H1 (cell line): ENCODE measurements at regions not wholly inside any gene's neighbourhood (a gene's known extent, or its start where the extent isn't known, plus 50 kb on each side); places are given as distances from the start of the nearest gene placed in this dataset.

Experiments used
- CTCF ChIA-PET: fragments of 300-600 bp; sonication (Branson Sonifier 250); formaldehyde crosslinking; loops from one replicate; lab custom pipeline; 2021; ENCODE audit not compliant: partially characterized antibody; lab: Charles Lee
- POLR2A ChIA-PET: fragments of 300-600 bp; sonication (Branson Sonifier 250); formaldehyde crosslinking; loops from one replicate; lab custom pipeline; 2021; ENCODE audit warnings: inconsistent platforms; ENCODE audit not compliant: partially characterized antibody; lab: Charles Lee
- DNase-seq, 2 experiments: peaks; one replicate each; pipeline versions ENCODE4 v3.0.0 to v3.0.0-alpha.2; 2010 to 2022; ENCODE audit warnings: low spot score in 2 of 2, low read depth in 1 of 2, mixed read lengths in 1 of 2
- FAIRE-seq: peaks from 2 replicates; lab custom pipeline; 2011; peaks lifted over from hg19 to GRCh38; lab: Jason Lieb, UNC
- H2AFZ ChIP-seq: 2 replicates; pipeline ENCODE4 v1.8.1; 2012; ENCODE audit warnings: low read length, inconsistent platforms
- H2AK5ac ChIP-seq: 2 replicates; pipeline ENCODE4 v1.6.1; 2013; ENCODE audit warnings: low read depth, low read length
- H2BK120ac ChIP-seq: replicated peaks from 2 replicates; pipeline ENCODE3; 2013; ENCODE audit warnings: low read depth, low read length, inconsistent platforms
- H2BK12ac ChIP-seq: 2 replicates; pipeline ENCODE4 v1.6.1; 2013; ENCODE audit warnings: low read depth, low read length
- H2BK15ac ChIP-seq: 2 replicates; pipeline ENCODE4 v1.6.1; 2013; ENCODE audit warnings: low read length
- H2BK20ac ChIP-seq: 2 replicates; pipeline ENCODE4 v1.6.1; 2013; ENCODE audit warnings: low read length
- H2BK5ac ChIP-seq: 2 replicates; pipeline ENCODE4 v1.6.1; 2013; ENCODE audit warnings: low read depth, low read length
- H3K14ac ChIP-seq: 2 replicates; pipeline ENCODE4 v1.6.1; 2013; ENCODE audit warnings: inconsistent platforms; ENCODE audit not compliant: insufficient read length
- H3K18ac ChIP-seq: 2 replicates; pipeline ENCODE4 v1.6.1; 2013; ENCODE audit warnings: low read length; ENCODE audit errors: extremely low read depth
- H3K23ac ChIP-seq: 2 replicates; pipeline ENCODE4 v1.6.1; 2013; ENCODE audit warnings: inconsistent platforms; ENCODE audit not compliant: insufficient read length
- H3K23me2 ChIP-seq: 2 replicates; pipeline ENCODE4 v1.6.1; 2013; ENCODE audit warnings: low read depth, low read length
- H3K27ac ChIP-seq: 2 replicates; pipeline ENCODE4 v1.6.1; 2011; ENCODE audit warnings: low read depth, low read length, inconsistent platforms
- H3K27me3 ChIP-seq, 4 experiments: replicated peaks in 1 of 4; 1 replicate in 1 of 4; 2 replicates in 3 of 4; pipeline versions ENCODE4 v1.6.1 to v1.8.1; 2011 to 2013; ENCODE audit warnings: low read length in 3 of 4, mild to moderate bottlenecking in 3 of 4, inconsistent platforms in 2 of 4, mixed read lengths in 2 of 4, moderate library complexity in 1 of 4; ENCODE audit not compliant: control insufficient read depth in 3 of 4, insufficient read depth in 3 of 4; ENCODE audit errors: extremely low read depth in 1 of 4
- H3K36me3 ChIP-seq, 4 experiments: 2 replicates each; pipeline versions ENCODE4 v1.6.1 to v1.8.1; 2011 to 2013; ENCODE audit warnings: mild to moderate bottlenecking in 4 of 4, low read length in 3 of 4, moderate library complexity in 2 of 4, control low read depth in 1 of 4, inconsistent platforms in 1 of 4; ENCODE audit not compliant: insufficient read depth in 4 of 4, control insufficient read depth in 2 of 4
- H3K4ac ChIP-seq: replicated peaks from 2 replicates; pipeline ENCODE3; 2013; ENCODE audit warnings: low read length, low read depth, mixed read lengths, inconsistent platforms; ENCODE audit not compliant: insufficient read length
- H3K4me1 ChIP-seq, 4 experiments: replicated peaks in 1 of 4; 1 replicate in 1 of 4; 2 replicates in 3 of 4; pipeline versions ENCODE4 v1.6.1 to v1.8.1; 2011 to 2013; ENCODE audit warnings: low read length in 3 of 4, inconsistent platforms in 2 of 4, mixed read lengths in 1 of 4; ENCODE audit not compliant: insufficient read depth in 4 of 4, control insufficient read depth in 3 of 4
- H3K4me2 ChIP-seq, 2 experiments: 2 replicates each; pipeline versions ENCODE4 v1.6.1 to v1.8.1; 2011 to 2013; ENCODE audit warnings: low read depth in 2 of 2, low read length in 2 of 2, control low read depth in 1 of 2, inconsistent platforms in 1 of 2, mild to moderate bottlenecking in 1 of 2; ENCODE audit not compliant: insufficient read depth in 1 of 2
- H3K4me3 ChIP-seq, 4 experiments: fragments of 200-600, 300-600 bp in 1 of 4; sonication (generic), shearing (Covaris generic), sonication (Bioruptor Twin) in 1 of 4; 2 replicates each; pipeline versions ENCODE4 v1.5.1 to v1.8.1; 2011 to 2016; ENCODE audit warnings: low read length in 4 of 4, low read depth in 3 of 4, control low read depth in 2 of 4, inconsistent platforms in 2 of 4, mild to moderate bottlenecking in 2 of 4, mixed read lengths in 1 of 4, moderate library complexity in 1 of 4; ENCODE audit not compliant: insufficient read depth in 2 of 4; ENCODE audit errors: extremely low read depth in 1 of 4
- H3K56ac ChIP-seq: replicated peaks from 2 replicates; pipeline ENCODE3; 2013; ENCODE audit warnings: low read depth, mild to moderate bottlenecking, mixed read lengths, low read length, inconsistent platforms; ENCODE audit not compliant: insufficient read length
- H3K79me1 ChIP-seq: 2 replicates; pipeline ENCODE4 v1.6.1; 2013; ENCODE audit warnings: low read depth, low read length, control low read depth
- H3K79me2 ChIP-seq, 2 experiments: 2 replicates each; pipeline versions ENCODE4 v1.6.1 to v1.8.1; 2012 to 2013; ENCODE audit warnings: low read length in 2 of 2, mild to moderate bottlenecking in 2 of 2, inconsistent platforms in 1 of 2; ENCODE audit not compliant: insufficient read depth in 2 of 2, control insufficient read depth in 1 of 2
- H3K9ac ChIP-seq, 4 experiments: replicated peaks in 1 of 4; 1 replicate in 1 of 4; 2 replicates in 3 of 4; pipeline versions ENCODE4 v1.6.1 to v1.8.1; 2011 to 2013; ENCODE audit warnings: low read depth in 3 of 4, low read length in 3 of 4, control low read depth in 2 of 4, mild to moderate bottlenecking in 2 of 4, moderate library complexity in 2 of 4, inconsistent platforms in 1 of 4; ENCODE audit errors: extremely low read depth in 1 of 4
- H3K9me3 ChIP-seq, 2 experiments: 2 replicates each; pipeline versions ENCODE4 v1.6.1 to v1.8.1; 2012 to 2013; ENCODE audit warnings: mild to moderate bottlenecking in 2 of 2, moderate library complexity in 2 of 2, control low read depth in 1 of 2, inconsistent platforms in 1 of 2, low read depth in 1 of 2, low read length in 1 of 2, mixed read lengths in 1 of 2; ENCODE audit not compliant: insufficient read depth in 2 of 2
- H4K20me1 ChIP-seq, 2 experiments: replicated peaks in 1 of 2; 2 replicates each; pipeline versions ENCODE3 to v1.8.1; 2011 to 2013; ENCODE audit warnings: inconsistent platforms in 2 of 2, low read length in 2 of 2, mild to moderate bottlenecking in 1 of 2; ENCODE audit not compliant: insufficient read depth in 2 of 2, control insufficient read depth in 1 of 2
- H4K5ac ChIP-seq: 2 replicates; pipeline ENCODE4 v1.6.1; 2013; ENCODE audit warnings: low read length, low read depth, mixed read lengths, inconsistent platforms; ENCODE audit not compliant: insufficient read length
- H4K8ac ChIP-seq: 2 replicates; pipeline ENCODE4 v1.8.0; 2013; ENCODE audit warnings: mild to moderate bottlenecking, moderate library complexity, low read length, inconsistent platforms; ENCODE audit not compliant: insufficient read depth; ENCODE audit errors: extremely low read depth
- H4K91ac ChIP-seq: replicated peaks from 2 replicates; pipeline ENCODE3; 2013; ENCODE audit warnings: low read length, mixed read lengths, inconsistent platforms; ENCODE audit not compliant: insufficient read length
- GTF2F1 ChIP-seq: IDR thresholded peaks from 2 replicates; pipeline ENCODE4 v1.6.1; 2012; ENCODE audit warnings: low read depth, low read length, improper control_type of control experiment, borderline replicate concordance
- WGBS, 2 experiments: shearing (Covaris generic) in 1 of 2; methylation state at CpG; one replicate each; pipeline versions ENCODE4 v1.1.6 to v1.1.7; 2013 to 2015; ENCODE audit warnings: low lambda C conversion rate in 2 of 2, mixed read lengths in 2 of 2, inconsistent platforms in 1 of 2, low coverage in 1 of 2, missing lambda C conversion rate in 1 of 2; ENCODE audit not compliant: insufficient replicate concordance in 2 of 2, insufficient coverage in 1 of 2, insufficient read length in 1 of 2; ENCODE audit errors: extremely low coverage in 1 of 2, missing lambda C conversion rate in 1 of 2; 5-methylcytosine and 5-hydroxymethylcytosine counted together

DNA sequence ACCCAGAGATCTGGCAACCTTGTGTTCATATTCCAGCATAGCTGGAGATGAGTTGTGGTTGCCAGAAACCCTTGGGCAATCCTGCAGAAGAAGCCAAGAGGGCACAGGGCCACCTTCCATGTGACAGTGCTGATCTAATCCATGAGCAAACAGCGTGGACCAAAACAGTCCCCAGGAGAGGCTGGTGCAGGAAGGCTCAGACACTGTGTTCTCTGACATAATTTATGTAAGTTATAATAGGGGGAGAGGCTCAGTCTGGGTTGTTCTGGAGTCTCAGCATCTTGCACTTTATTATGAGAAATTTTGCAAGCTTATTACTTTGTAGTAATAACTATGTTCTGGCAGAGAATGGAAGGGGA, 273.9 kb downstream of the HAPSTR1 start:
- no peak overlapping the region for H3K4me2 ChIP-seq
- no peak overlapping the region for H2AK5ac ChIP-seq
- H4K20me1 ChIP-seq, result no peaks in the 10 kb centered on the region
- H3K27ac ChIP-seq, result no peak overlapping the region
- CTCF ChIA-PET, result interaction anchor here (2.0 kb wide), 1 partner anchor 106 kb away, joined by 8 read pairs; no protein-coding TSS in a partner anchor
- H3K14ac ChIP-seq, result no peak overlapping the region
- no peak overlapping the region for H2AFZ ChIP-seq
- H3K9ac ChIP-seq, result no peak overlapping the region
- H2BK12ac ChIP-seq, result no peak overlapping the region
- no peak overlapping the region for H3K4ac ChIP-seq
- WGBS, 2 experiments, result 75% methylated on average over 1 of the region's 1 CpG; no CpG with 5 or more reads in 1 of the 2 experiments
- DNase-seq (peak in 1 of 2 experiments; percentile 4), FAIRE-seq (no peak)
- no peaks in the 10 kb centered on the region; a peak in 1 of 7 replicates for H3K27me3 ChIP-seq
- POLR2A ChIA-PET, result no interaction called here
- no peak overlapping the region for H3K23ac ChIP-seq
- H2BK120ac ChIP-seq, result no peak overlapping the region
- H2BK20ac ChIP-seq, result no peak overlapping the region
- no peak for TF ChIP-seq GTF2F1
- no peak overlapping the region for H4K8ac ChIP-seq
- H4K91ac ChIP-seq, result no peak overlapping the region
- no peak overlapping the region for H3K56ac ChIP-seq
- no peak overlapping the region for H2BK5ac ChIP-seq
- no peak overlapping the region for H3K18ac ChIP-seq
- no peaks in the 10 kb centered on the region for H3K36me3 ChIP-seq
- H3K4me1 ChIP-seq, result no peaks in the 10 kb centered on the region; a peak in 1 of 7 replicates
- H3K79me2 ChIP-seq, result no peaks in the 10 kb centered on the region
- H4K5ac ChIP-seq, result no peak overlapping the region
- no peak overlapping the region for H2BK15ac ChIP-seq
- no peaks in the 10 kb centered on the region for H3K79me1 ChIP-seq
- no peaks in the 10 kb centered on the region for H3K9me3 ChIP-seq
- no peak overlapping the region for H3K4me3 ChIP-seq
- H3K23me2 ChIP-seq, result no peaks in the 10 kb centered on the region
